ENCODE measurements at regions not wholly inside any gene's neighbourhood (a gene's known extent, or its start where the extent isn't known, plus 50 kb on each side); places are given as distances from the start of the nearest gene placed in this dataset.

GRCh38 chr3:124125315-124125714, 133.4 kb upstream of the ROPN1 start:
- TF ChIP-seq CTCF (conservative IDR thresholded peaks at IDR 0.05) (no peak), ZFX (IDR thresholded peaks at IDR 0.05) (no peak)
